ENCODE measurements at regions not wholly inside any gene's neighbourhood (a gene's known extent, or its start where the extent isn't known, plus 50 kb on each side); places are given as distances from the start of the nearest gene placed in this dataset.

- Histone ChIP-seq H3K9me3 (ENCODE audit: control insufficient read depth, insufficient read depth, low read length) (peaks cover 18% of the 10 kb centered on the region), H3K9ac (ENCODE audit: low read depth, low read length) (no peak overlapping the region), H3K36me3 (ENCODE audit: insufficient read depth, low read length) (no peaks in the 10 kb centered on the region), H3K4me1 (ENCODE audit: insufficient read depth, low read length) (peaks cover 7% of the 10 kb centered on the region; the same call in 1 of the 2 replicates)
These were observed 165.6 kb upstream of the TMCC3 start for GRCh38 chr12:94815958-94816357.

GRCh38 chr12:94815450-94815849 lies 165.1 kb upstream of the TMCC3 start:
- Histone ChIP-seq H3K9ac (ENCODE audit: low read depth, low read length) (no peak overlapping the region), H3K4me1 (ENCODE audit: insufficient read depth, low read length) (peaks cover 7% of the 10 kb centered on the region; the same call in 1 of the 2 replicates), H3K9me3 (ENCODE audit: control insufficient read depth, insufficient read depth, low read length) (peaks cover 21% of the 10 kb centered on the region), H3K36me3 (ENCODE audit: insufficient read depth, low read length) (no peaks in the 10 kb centered on the region)

GRCh38 chr12:94813314-94813713 lies 163.0 kb upstream of the TMCC3 start:
- no peaks in the 10 kb centered on the region for H3K36me3 ChIP-seq (ENCODE audit: insufficient read depth, low read length)

GRCh38 chr12:94812345-94812744 lies 162.0 kb upstream of the TMCC3 start:
- H3K9me3 ChIP-seq (ENCODE audit: control insufficient read depth, insufficient read depth, low read length): peaks cover 21% of the 10 kb centered on the region
- peaks cover 7% of the 10 kb centered on the region; the same call in 1 of the 2 replicates for H3K4me1 ChIP-seq (ENCODE audit: insufficient read depth, low read length)
- no peaks in the 10 kb centered on the region for H3K36me3 ChIP-seq (ENCODE audit: insufficient read depth, low read length)
- no peak overlapping the region for H3K9ac ChIP-seq (ENCODE audit: low read depth, low read length)

More at GRCh38 chr12:94813314-94813713, 163.0 kb upstream of the TMCC3 start:
- Histone ChIP-seq H3K9ac (ENCODE audit: low read depth, low read length) (no peak overlapping the region), H3K4me1 (ENCODE audit: insufficient read depth, low read length) (peaks cover 7% of the 10 kb centered on the region; the same call in 1 of the 2 replicates), H3K9me3 (ENCODE audit: control insufficient read depth, insufficient read depth, low read length) (peaks cover 21% of the 10 kb centered on the region)

- H3K9ac ChIP-seq (ENCODE audit: low read depth, low read length): no peak overlapping the region
- no peaks in the 10 kb centered on the region for H3K36me3 ChIP-seq (ENCODE audit: insufficient read depth, low read length)
- H3K4me1 ChIP-seq (ENCODE audit: insufficient read depth, low read length): peaks cover 7% of the 10 kb centered on the region; the same call in 1 of the 2 replicates
- H3K9me3 ChIP-seq (ENCODE audit: control insufficient read depth, insufficient read depth, low read length): peaks cover 21% of the 10 kb centered on the region
These were observed 161.3 kb upstream of the TMCC3 start for GRCh38 chr12:94811611-94812010.

GRCh38 chr12:94807951-94808350 lies 157.6 kb upstream of the TMCC3 start:
- Histone ChIP-seq H3K4me1 (ENCODE audit: insufficient read depth, low read length) (peaks cover 8% of the 10 kb centered on the region; the same call in 1 of the 2 replicates), H3K9me3 (ENCODE audit: control insufficient read depth, insufficient read depth, low read length) (peaks cover 15% of the 10 kb centered on the region), H3K9ac (ENCODE audit: low read depth, low read length) (no peak overlapping the region), H3K36me3 (ENCODE audit: insufficient read depth, low read length) (no peaks in the 10 kb centered on the region)

- Histone ChIP-seq H3K36me3 (ENCODE audit: insufficient read depth, low read length) (no peaks in the 10 kb centered on the region), H3K9ac (ENCODE audit: low read depth, low read length) (no peak overlapping the region), H3K4me1 (ENCODE audit: insufficient read depth, low read length) (peaks cover 8% of the 10 kb centered on the region; the same call in 1 of the 2 replicates), H3K9me3 (ENCODE audit: control insufficient read depth, insufficient read depth, low read length) (peaks cover 4% of the 10 kb centered on the region)
These were observed 156.3 kb upstream of the TMCC3 start for GRCh38 chr12:94806617-94807016.

- Histone ChIP-seq H3K9me3 (ENCODE audit: control insufficient read depth, insufficient read depth, low read length) (peaks cover 3% of the 10 kb centered on the region), H3K36me3 (ENCODE audit: insufficient read depth, low read length) (no peaks in the 10 kb centered on the region), H3K4me1 (ENCODE audit: insufficient read depth, low read length) (peaks cover 8% of the 10 kb centered on the region; the same call in 1 of the 2 replicates), H3K9ac (ENCODE audit: low read depth, low read length) (no peak overlapping the region)
These were observed 155.6 kb upstream of the TMCC3 start for GRCh38 chr12:94805749-94806529.

- Histone ChIP-seq H3K36me3 (ENCODE audit: insufficient read depth, low read length) (no peaks in the 10 kb centered on the region), H3K9me3 (ENCODE audit: control insufficient read depth, insufficient read depth, low read length) (no peaks in the 10 kb centered on the region), H3K9ac (ENCODE audit: low read depth, low read length) (no peak overlapping the region), H3K4me1 (ENCODE audit: insufficient read depth, low read length) (peaks cover 8% of the 10 kb centered on the region; the same call in 1 of the 2 replicates)
These were observed 153.6 kb upstream of the TMCC3 start for GRCh38 chr12:94803939-94804338.

- Histone ChIP-seq H3K36me3 (ENCODE audit: insufficient read depth, low read length) (no peaks in the 10 kb centered on the region), H3K9me3 (ENCODE audit: control insufficient read depth, insufficient read depth, low read length) (no peaks in the 10 kb centered on the region), H3K4me1 (ENCODE audit: insufficient read depth, low read length) (peaks cover 8% of the 10 kb centered on the region; the same call in 1 of the 2 replicates), H3K9ac (ENCODE audit: low read depth, low read length) (no peak overlapping the region)
These were observed 152.4 kb upstream of the TMCC3 start for GRCh38 chr12:94802796-94803195.

- H3K9me3 ChIP-seq (ENCODE audit: control insufficient read depth, insufficient read depth, low read length): no peaks in the 10 kb centered on the region
- H3K36me3 ChIP-seq (ENCODE audit: insufficient read depth, low read length): no peaks in the 10 kb centered on the region
- no peak overlapping the region for H3K9ac ChIP-seq (ENCODE audit: low read depth, low read length)
- H3K4me1 ChIP-seq (ENCODE audit: insufficient read depth, low read length): peaks cover 8% of the 10 kb centered on the region; the same call in 1 of the 2 replicates
These were observed 151.4 kb upstream of the TMCC3 start for GRCh38 chr12:94801745-94802144.

- Histone ChIP-seq H3K36me3 (ENCODE audit: insufficient read depth, low read length) (no peaks in the 10 kb centered on the region), H3K9me3 (ENCODE audit: control insufficient read depth, insufficient read depth, low read length) (no peaks in the 10 kb centered on the region), H3K9ac (ENCODE audit: low read depth, low read length) (no peak overlapping the region), H3K4me1 (ENCODE audit: insufficient read depth, low read length) (no peaks in the 10 kb centered on the region)
These were observed 148.8 kb upstream of the TMCC3 start for GRCh38 chr12:94799136-94799535.

- Histone ChIP-seq H3K9me3 (ENCODE audit: control insufficient read depth, insufficient read depth, low read length) (no peaks in the 10 kb centered on the region), H3K36me3 (ENCODE audit: insufficient read depth, low read length) (no peaks in the 10 kb centered on the region), H3K9ac (ENCODE audit: low read depth, low read length) (no peak overlapping the region), H3K4me1 (ENCODE audit: insufficient read depth, low read length) (peaks cover 6% of the 10 kb centered on the region; the same call in 1 of the 2 replicates)
These were observed 147.8 kb upstream of the TMCC3 start for GRCh38 chr12:94798113-94798512.

GRCh38 chr12:94795520-94795919 lies 145.2 kb upstream of the TMCC3 start:
- H3K4me1 ChIP-seq (ENCODE audit: insufficient read depth, low read length): peaks cover 16% of the 10 kb centered on the region
- no peaks in the 10 kb centered on the region for H3K9me3 ChIP-seq (ENCODE audit: control insufficient read depth, insufficient read depth, low read length)
- no peak overlapping the region for H3K9ac ChIP-seq (ENCODE audit: low read depth, low read length)
- no peaks in the 10 kb centered on the region for H3K36me3 ChIP-seq (ENCODE audit: insufficient read depth, low read length)

- H3K9ac ChIP-seq (ENCODE audit: low read depth, low read length): no peak overlapping the region
- H3K9me3 ChIP-seq (ENCODE audit: control insufficient read depth, insufficient read depth, low read length): no peaks in the 10 kb centered on the region
- H3K4me1 ChIP-seq (ENCODE audit: insufficient read depth, low read length): peaks cover 16% of the 10 kb centered on the region
- H3K36me3 ChIP-seq (ENCODE audit: insufficient read depth, low read length): no peaks in the 10 kb centered on the region
These were observed 144.7 kb upstream of the TMCC3 start for GRCh38 chr12:94795044-94795443.
